OCI-LY1 (cell line): ENCODE measurements at regions not wholly inside any gene's neighbourhood (a gene's known extent, or its start where the extent isn't known, plus 50 kb on each side); places are given as distances from the start of the nearest gene placed in this dataset.

ENCODE experiments used
- EZH2 ChIP-seq: fragments of 200-600 bp; sonication (generic), shearing (Covaris generic); IDR thresholded peaks from 2 replicates; pipeline ENCODE4 v1.8.0; 2017; ENCODE audit warnings: borderline replicate concordance, mixed run types, mild to moderate bottlenecking, antibody characterized with exemption, low read length, moderate library complexity, mixed read lengths
- TF ChIP-seq, protein P1 (sequence below): fragments of 200-600 bp; sonication (generic), shearing (Covaris generic); IDR thresholded peaks from 2 replicates; pipeline ENCODE4 v1.5.1; 2017; ENCODE audit warnings: mild to moderate bottlenecking, antibody characterized with exemption, low read length, moderate library complexity, mixed read lengths

DNA sequence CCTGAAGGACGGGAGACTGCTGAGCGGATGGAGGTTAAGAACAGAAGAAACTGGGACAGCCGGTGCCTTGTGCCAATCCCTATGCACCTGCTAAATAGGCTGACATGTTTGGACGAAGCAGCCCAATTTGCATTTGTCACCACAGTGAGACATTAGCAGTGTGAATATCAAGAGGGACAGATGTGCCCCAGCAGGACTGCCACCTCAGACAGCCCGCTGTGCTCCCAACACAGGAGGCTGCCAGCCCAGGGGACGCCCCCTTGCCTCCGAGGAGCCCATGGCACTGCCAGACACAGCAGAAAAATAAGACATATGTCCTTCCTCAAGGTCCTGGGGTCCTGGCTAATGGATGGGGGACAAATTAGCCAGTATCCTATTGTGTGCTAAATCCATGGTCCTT is 306.7 kb upstream of the POU3F3 start:
- TF ChIP-seq, protein P1, sequence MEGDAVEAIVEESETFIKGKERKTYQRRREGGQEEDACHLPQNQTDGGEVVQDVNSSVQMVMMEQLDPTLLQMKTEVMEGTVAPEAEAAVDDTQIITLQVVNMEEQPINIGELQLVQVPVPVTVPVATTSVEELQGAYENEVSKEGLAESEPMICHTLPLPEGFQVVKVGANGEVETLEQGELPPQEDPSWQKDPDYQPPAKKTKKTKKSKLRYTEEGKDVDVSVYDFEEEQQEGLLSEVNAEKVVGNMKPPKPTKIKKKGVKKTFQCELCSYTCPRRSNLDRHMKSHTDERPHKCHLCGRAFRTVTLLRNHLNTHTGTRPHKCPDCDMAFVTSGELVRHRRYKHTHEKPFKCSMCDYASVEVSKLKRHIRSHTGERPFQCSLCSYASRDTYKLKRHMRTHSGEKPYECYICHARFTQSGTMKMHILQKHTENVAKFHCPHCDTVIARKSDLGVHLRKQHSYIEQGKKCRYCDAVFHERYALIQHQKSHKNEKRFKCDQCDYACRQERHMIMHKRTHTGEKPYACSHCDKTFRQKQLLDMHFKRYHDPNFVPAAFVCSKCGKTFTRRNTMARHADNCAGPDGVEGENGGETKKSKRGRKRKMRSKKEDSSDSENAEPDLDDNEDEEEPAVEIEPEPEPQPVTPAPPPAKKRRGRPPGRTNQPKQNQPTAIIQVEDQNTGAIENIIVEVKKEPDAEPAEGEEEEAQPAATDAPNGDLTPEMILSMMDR, result no peak
- TF ChIP-seq EZH2, result no peak
